Heart left ventricle (tissue), 13 donors: ENCODE measurements at regions not wholly inside any gene's neighbourhood (a gene's known extent, or its start where the extent isn't known, plus 50 kb on each side); places are given as distances from the start of the nearest gene placed in this dataset.

ENCODE experiments used
- POLR2A ChIP-seq, 2 donors: fragments of 450-650 bp; IDR thresholded peaks; one replicate each; pipeline ENCODE4 v1.6.1; 2017; ENCODE audit warnings: antibody characterized with exemption in 2 of 2, mild to moderate bottlenecking in 2 of 2, moderate library complexity in 2 of 2
- TF ChIP-seq, protein P1 (sequence below), 12 donors: fragments of 200-600 bp; sonication (generic) in 4 of 12; IDR thresholded peaks; one replicate each; pipeline versions ENCODE4 v1.5.0 to v1.8.0; 2018 to 2022; ENCODE audit warnings: antibody characterized with exemption in 12 of 12, mild to moderate bottlenecking in 5 of 12
- donor health status: ischemic (EF 13 %, LVEDD 7.1; RV severe dilation, severe dysfunction).
- donor health status: DM: no; HTN: yes; CAD: no.
- donor health status: DM: no; HTN: no; CAD: no.
- donor health status: ischemic (EF 25% LVEDD 6.9; RV normal size, moderate dysfunction).
- donor health status: ischemic (EF 25% LVEDD 5.7; RV mildly dilated, moderate dysfunction).
- donor health status: ischemic (EF 35%, LVEDD 5.7; RV mildly dilated, moderate dysfunction).
- donor health status: nonischemic (EF 11% LVEDD 7.7; RV severe dilation, severe dysfunction).
- donor health status: DM: yes; HTN: yes; CAD: no.
- donor health status: PGD.
- donor health status: ischemic (EF 29% LVEDD 5.4; RV normal size, mild dysfunction).
- donor health status: nonischemic (EF 23%, LVEDD 6.1; RV moderate dilation, normal function).

DNA sequence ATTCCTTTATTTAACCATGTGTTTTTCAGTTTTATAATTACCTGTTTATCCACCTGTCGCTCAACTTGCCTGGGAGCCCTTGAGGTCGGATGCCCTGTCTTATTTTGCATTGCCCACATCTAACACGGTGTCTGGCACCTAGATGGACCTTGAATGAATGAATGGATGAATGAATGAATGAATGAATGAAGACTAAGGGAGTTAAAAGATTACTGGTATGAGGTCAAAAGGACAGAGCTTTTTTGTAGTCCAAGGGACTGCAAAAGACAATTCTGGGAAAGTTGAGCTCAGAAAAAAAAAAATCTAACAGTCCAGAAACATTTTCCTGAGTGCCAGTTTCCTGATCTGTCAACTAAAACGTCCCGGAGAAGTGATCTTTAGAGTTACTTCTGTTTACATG, 244.6 kb upstream of the MYOCD start:
- TF ChIP-seq, protein P1, sequence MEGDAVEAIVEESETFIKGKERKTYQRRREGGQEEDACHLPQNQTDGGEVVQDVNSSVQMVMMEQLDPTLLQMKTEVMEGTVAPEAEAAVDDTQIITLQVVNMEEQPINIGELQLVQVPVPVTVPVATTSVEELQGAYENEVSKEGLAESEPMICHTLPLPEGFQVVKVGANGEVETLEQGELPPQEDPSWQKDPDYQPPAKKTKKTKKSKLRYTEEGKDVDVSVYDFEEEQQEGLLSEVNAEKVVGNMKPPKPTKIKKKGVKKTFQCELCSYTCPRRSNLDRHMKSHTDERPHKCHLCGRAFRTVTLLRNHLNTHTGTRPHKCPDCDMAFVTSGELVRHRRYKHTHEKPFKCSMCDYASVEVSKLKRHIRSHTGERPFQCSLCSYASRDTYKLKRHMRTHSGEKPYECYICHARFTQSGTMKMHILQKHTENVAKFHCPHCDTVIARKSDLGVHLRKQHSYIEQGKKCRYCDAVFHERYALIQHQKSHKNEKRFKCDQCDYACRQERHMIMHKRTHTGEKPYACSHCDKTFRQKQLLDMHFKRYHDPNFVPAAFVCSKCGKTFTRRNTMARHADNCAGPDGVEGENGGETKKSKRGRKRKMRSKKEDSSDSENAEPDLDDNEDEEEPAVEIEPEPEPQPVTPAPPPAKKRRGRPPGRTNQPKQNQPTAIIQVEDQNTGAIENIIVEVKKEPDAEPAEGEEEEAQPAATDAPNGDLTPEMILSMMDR (IDR thresholded peaks at IDR 0.05) = no peak
- no peak for TF ChIP-seq POLR2A (IDR thresholded peaks at IDR 0.05)
